Loucy (cell line): ENCODE measurements at regions not wholly inside any gene's neighbourhood (a gene's known extent, or its start where the extent isn't known, plus 50 kb on each side); places are given as distances from the start of the nearest gene placed in this dataset.

Experiments used
- H2AFZ ChIP-seq: fragments of 200-600 bp; sonication (generic); 2 replicates; pipeline ENCODE4 v1.6.0; 2016; ENCODE audit warnings: antibody characterized with exemption, mild to moderate bottlenecking, low read length, moderate library complexity
- H3F3A ChIP-seq: fragments of 200-600 bp; 2 replicates; pipeline ENCODE4 v1.6.0; 2016; ENCODE audit warnings: antibody characterized with exemption, low read depth, mild to moderate bottlenecking
- H3K27me3 ChIP-seq: fragments of 200-600 bp; sonication (generic); 2 replicates; pipeline ENCODE4 v1.6.1; 2014; ENCODE audit warnings: low read length, mild to moderate bottlenecking; ENCODE audit not compliant: insufficient read depth, poor library complexity, severe bottlenecking
- H3K36me3 ChIP-seq: fragments of 200-600 bp; sonication (generic); 2 replicates; pipeline ENCODE4 v1.6.1; 2016; ENCODE audit warnings: low read length; ENCODE audit not compliant: insufficient read depth
- H3K4me1 ChIP-seq: fragments of 200-600 bp; sonication (generic); 2 replicates; pipeline ENCODE4 v1.5.1; 2014; ENCODE audit warnings: low read length, mild to moderate bottlenecking; ENCODE audit not compliant: insufficient read depth, poor library complexity, severe bottlenecking
- H3K4me2 ChIP-seq: fragments of 200-600 bp; sonication (generic); 2 replicates; pipeline ENCODE4 v1.6.0; 2014; ENCODE audit warnings: antibody characterized with exemption, low read length, low read depth, mild to moderate bottlenecking; ENCODE audit not compliant: poor library complexity, severe bottlenecking
- H3K4me3 ChIP-seq: fragments of 200-600 bp; sonication (generic); 2 replicates; pipeline ENCODE4 v1.5.1; 2014; ENCODE audit warnings: low read length, mild to moderate bottlenecking, mixed read lengths; ENCODE audit not compliant: poor library complexity, severe bottlenecking
- H3K79me2 ChIP-seq: fragments of 200-600 bp; sonication (generic); 2 replicates; pipeline ENCODE4 v1.6.1; 2014; ENCODE audit warnings: low read length; ENCODE audit not compliant: insufficient read depth
- H3K9ac ChIP-seq: fragments of 200-600 bp; sonication (generic); 2 replicates; pipeline ENCODE4 v1.6.0; 2014; ENCODE audit warnings: mild to moderate bottlenecking, low read depth, low read length, moderate library complexity; ENCODE audit not compliant: poor library complexity, severe bottlenecking
- H3K9me2 ChIP-seq: fragments of 200-600 bp; sonication (generic); replicated peaks from 2 replicates; pipeline ENCODE4 v1.6.1; 2016; ENCODE audit warnings: low read depth, low read length, mixed read lengths
- H3K9me3 ChIP-seq: fragments of 200-600 bp; sonication (generic); 2 replicates; pipeline ENCODE4 v1.6.1; 2014; ENCODE audit warnings: mild to moderate bottlenecking, antibody characterized with exemption, low read length, low read depth; ENCODE audit not compliant: insufficient read depth
- H4K20me1 ChIP-seq: fragments of 200-600 bp; sonication (generic); 2 replicates; pipeline ENCODE4 v1.6.0; 2014; ENCODE audit warnings: antibody characterized with exemption, low read length, mild to moderate bottlenecking; ENCODE audit not compliant: insufficient read depth, poor library complexity, severe bottlenecking
- EZH2phosphoT487 ChIP-seq: fragments of 200-600 bp; IDR thresholded peaks from 2 replicates; pipeline ENCODE4 v1.6.1; 2018; ENCODE audit warnings: antibody characterized with exemption, mild to moderate bottlenecking, moderate library complexity, borderline replicate concordance
- TF ChIP-seq, protein P1 (sequence below): fragments of 200-600 bp; sonication (generic); conservative IDR thresholded peaks from 2 replicates; pipeline ENCODE4 v1.5.1; 2014; ENCODE audit warnings: mild to moderate bottlenecking, antibody characterized with exemption, low read length

DNA sequence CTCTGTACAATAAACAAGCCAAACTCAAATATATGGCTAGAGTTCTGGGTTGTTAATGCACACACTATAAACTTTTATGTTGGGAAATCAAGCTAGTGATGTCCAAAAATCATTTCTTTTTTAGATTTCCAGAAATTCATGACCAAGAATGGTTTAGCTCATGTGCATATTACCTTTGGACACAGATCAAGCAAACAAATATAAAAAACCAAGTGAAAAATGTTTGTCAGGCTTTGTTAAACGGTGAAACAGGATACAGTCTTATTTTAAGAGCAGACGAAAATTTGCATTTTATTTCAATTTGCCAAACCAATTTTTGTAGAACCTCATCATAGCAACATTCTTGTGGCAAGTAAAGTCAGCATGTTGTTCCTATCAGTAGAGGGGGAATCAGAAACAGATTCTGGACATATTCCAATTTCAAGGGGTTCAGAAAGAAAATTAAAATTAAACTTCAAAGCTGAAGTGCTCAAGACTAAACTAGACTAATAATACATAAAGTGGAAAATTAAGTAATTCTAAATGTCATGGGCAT, 413.6 kb downstream of the TRIML1 start:
- H3K4me1 ChIP-seq: no peaks in the 10 kb centered on the region
- no peak for TF ChIP-seq EZH2phosphoT487
- TF ChIP-seq, protein P1, sequence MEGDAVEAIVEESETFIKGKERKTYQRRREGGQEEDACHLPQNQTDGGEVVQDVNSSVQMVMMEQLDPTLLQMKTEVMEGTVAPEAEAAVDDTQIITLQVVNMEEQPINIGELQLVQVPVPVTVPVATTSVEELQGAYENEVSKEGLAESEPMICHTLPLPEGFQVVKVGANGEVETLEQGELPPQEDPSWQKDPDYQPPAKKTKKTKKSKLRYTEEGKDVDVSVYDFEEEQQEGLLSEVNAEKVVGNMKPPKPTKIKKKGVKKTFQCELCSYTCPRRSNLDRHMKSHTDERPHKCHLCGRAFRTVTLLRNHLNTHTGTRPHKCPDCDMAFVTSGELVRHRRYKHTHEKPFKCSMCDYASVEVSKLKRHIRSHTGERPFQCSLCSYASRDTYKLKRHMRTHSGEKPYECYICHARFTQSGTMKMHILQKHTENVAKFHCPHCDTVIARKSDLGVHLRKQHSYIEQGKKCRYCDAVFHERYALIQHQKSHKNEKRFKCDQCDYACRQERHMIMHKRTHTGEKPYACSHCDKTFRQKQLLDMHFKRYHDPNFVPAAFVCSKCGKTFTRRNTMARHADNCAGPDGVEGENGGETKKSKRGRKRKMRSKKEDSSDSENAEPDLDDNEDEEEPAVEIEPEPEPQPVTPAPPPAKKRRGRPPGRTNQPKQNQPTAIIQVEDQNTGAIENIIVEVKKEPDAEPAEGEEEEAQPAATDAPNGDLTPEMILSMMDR: no peak
- no peaks in the 10 kb centered on the region for H3K9me2 ChIP-seq
- no peak overlapping the region for H3K9ac ChIP-seq
- no peak overlapping the region for H3K4me2 ChIP-seq
- H3F3A ChIP-seq: no peaks in the 10 kb centered on the region
- H3K36me3 ChIP-seq: no peaks in the 10 kb centered on the region
- no peak overlapping the region for H2AFZ ChIP-seq
- H3K9me3 ChIP-seq: peaks cover 4% of the 10 kb centered on the region; the same call in 1 of the 2 replicates
- no peaks in the 10 kb centered on the region for H3K79me2 ChIP-seq
- no peak overlapping the region for H3K4me3 ChIP-seq
- no peaks in the 10 kb centered on the region for H3K27me3 ChIP-seq
- no peaks in the 10 kb centered on the region for H4K20me1 ChIP-seq

DNA sequence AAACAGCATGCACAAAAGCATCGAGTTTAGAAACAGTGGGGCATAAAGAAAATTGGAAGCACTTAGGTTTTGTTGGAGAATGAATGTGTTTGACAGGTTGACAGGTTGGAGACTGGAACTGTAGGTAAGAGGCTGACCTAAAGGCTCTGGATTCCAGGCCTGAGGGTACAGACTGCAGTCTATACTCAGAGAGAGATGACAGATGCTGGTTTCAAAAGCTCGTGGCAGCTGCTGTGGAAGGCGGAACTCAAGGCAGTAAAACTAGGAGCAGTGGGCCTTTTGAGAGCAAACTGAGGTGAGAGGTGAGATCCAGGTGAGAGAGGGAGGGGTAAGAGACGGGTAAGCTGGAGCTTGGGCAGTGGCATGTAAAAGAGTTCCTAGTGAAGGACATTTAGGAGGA, 415.2 kb downstream of the TRIML1 start:
- no peak for TF ChIP-seq EZH2phosphoT487
- TF ChIP-seq, protein P1: no peak

DNA sequence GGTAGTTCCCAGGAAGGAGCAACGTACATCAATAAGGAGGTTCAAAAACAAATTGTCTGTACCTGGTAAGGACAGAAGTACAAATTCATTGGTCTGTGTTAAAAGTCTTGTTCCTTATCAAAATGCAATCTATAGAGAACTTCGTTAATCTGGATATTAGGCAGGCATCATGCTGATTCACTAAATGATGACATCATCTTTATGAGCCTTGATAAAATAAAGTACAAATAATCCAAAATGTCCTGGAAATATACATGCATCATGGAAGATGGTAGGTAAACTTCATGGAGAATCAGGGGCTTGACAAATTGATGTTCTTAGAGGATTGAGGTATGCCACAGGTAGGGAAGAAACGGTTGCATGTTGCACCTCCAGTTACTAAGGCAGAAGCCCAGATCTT, 433.9 kb downstream of the TRIML1 start:
- H3K79me2 ChIP-seq: no peaks in the 10 kb centered on the region
- no peak for TF ChIP-seq EZH2phosphoT487
- TF ChIP-seq, protein P1: no peak
- H3K27me3 ChIP-seq: no peaks in the 10 kb centered on the region

More for the DNA sequence above, 415.2 kb downstream of the TRIML1 start:
- Histone ChIP-seq H2AFZ (no peak overlapping the region), H3K4me3 (no peak overlapping the region), H4K20me1 (no peaks in the 10 kb centered on the region), H3K36me3 (no peaks in the 10 kb centered on the region), H3K27me3 (no peaks in the 10 kb centered on the region), H3K9me3 (peaks cover 4% of the 10 kb centered on the region; the same call in 1 of the 2 replicates), H3K9ac (no peak overlapping the region), H3K4me2 (no peak overlapping the region), H3K4me1 (no peaks in the 10 kb centered on the region), H3F3A (no peaks in the 10 kb centered on the region), H3K9me2 (no peaks in the 10 kb centered on the region), H3K79me2 (no peaks in the 10 kb centered on the region)

More for the DNA sequence above, 433.9 kb downstream of the TRIML1 start:
- no peaks in the 10 kb centered on the region for H3K4me1 ChIP-seq
- H3K9me2 ChIP-seq: no peaks in the 10 kb centered on the region
- no peaks in the 10 kb centered on the region for H4K20me1 ChIP-seq
- H3K36me3 ChIP-seq: no peaks in the 10 kb centered on the region
- H3K9ac ChIP-seq: no peak overlapping the region
- no peak overlapping the region for H3K4me2 ChIP-seq
- peaks cover 6% of the 10 kb centered on the region; the same call in 1 of the 2 replicates for H3K9me3 ChIP-seq
- no peaks in the 10 kb centered on the region for H3F3A ChIP-seq
- H3K4me3 ChIP-seq: no peak overlapping the region
- H2AFZ ChIP-seq: no peak overlapping the region
